Hypothalamus (tissue), 51 donors: ENCODE measurements at regions not wholly inside any gene's neighbourhood (a gene's known extent, or its start where the extent isn't known, plus 50 kb on each side); places are given as distances from the start of the nearest gene placed in this dataset.
"Not testable (repeated sequence)": the region's sequence is repeated elsewhere in the genome, so short reads cannot be mapped to it uniquely, and the experiment has no call there.

Experiments used
- DNase-seq, 51 donors: peaks; one replicate each; lab custom pipeline; 2025; lab: John Stamatoyannopoulos, UW

GRCh38 chr2:114371721-114372120 lies 70.7 kb upstream of the DPP10 start:
- not testable (repeated sequence) for DNase-seq

- DNase-seq = no peak
These were observed 68.8 kb upstream of the DPP10 start for GRCh38 chr2:114373591-114373990.

- no peak for DNase-seq
These were observed 58.0 kb upstream of the DPP10 start for GRCh38 chr2:114384441-114384840.

GRCh38 chr2:114389021-114389420 lies 53.4 kb upstream of the DPP10 start:
- DNase-seq = no peak
